Kidney (tissue), 13 donors: ENCODE measurements at regions not wholly inside any gene's neighbourhood (a gene's known extent, or its start where the extent isn't known, plus 50 kb on each side); places are given as distances from the start of the nearest gene placed in this dataset.
A peak's percentile ranks its signal among the peaks of the same experiment; 100 is the strongest.

Source experiments
- DNase-seq, 5 donors: peaks; one replicate each; pipeline ENCODE4 v3.0.0-alpha.2; 2013 to 2020
- FAIRE-seq: peaks from 2 replicates; lab custom pipeline; 2012; peaks lifted over from hg19 to GRCh38; lab: Jason Lieb, UNC
- H3K27ac ChIP-seq, 2 donors: one replicate each; pipeline ENCODE4 v1.7.0; 2013; ENCODE audit warnings: low read depth in 2 of 2, low read length in 2 of 2, inconsistent platforms in 1 of 2
- H3K27me3 ChIP-seq: one replicate; pipeline ENCODE4 v1.7.1; 2013; ENCODE audit warnings: low read length, inconsistent platforms; ENCODE audit not compliant: control insufficient read depth, insufficient read depth
- H3K36me3 ChIP-seq, 3 donors: one replicate each; pipeline versions ENCODE4 v1.7.0 to v1.7.1; 2013; ENCODE audit warnings: low read length in 3 of 3, control low read depth in 1 of 3, inconsistent platforms in 1 of 3; ENCODE audit not compliant: insufficient read depth in 3 of 3, control insufficient read depth in 2 of 3
- H3K4me1 ChIP-seq, 3 donors: one replicate each; pipeline versions ENCODE4 v1.7.0 to v1.7.1; 2013; ENCODE audit warnings: low read length in 3 of 3, inconsistent platforms in 1 of 3, low read depth in 1 of 3; ENCODE audit not compliant: control insufficient read depth in 2 of 3, insufficient read depth in 2 of 3
- H3K4me3 ChIP-seq, 3 donors: one replicate each; pipeline versions ENCODE4 v1.7.0 to v1.8.1; 2013; ENCODE audit warnings: low read length in 3 of 3, control low read depth in 1 of 3, inconsistent platforms in 1 of 3
- H3K9ac ChIP-seq, 3 donors: one replicate each; pipeline versions ENCODE4 v1.7.0 to v1.7.1; 2013; ENCODE audit warnings: low read length in 3 of 3, control low read depth in 1 of 3, inconsistent platforms in 1 of 3
- H3K9me3 ChIP-seq, 3 donors: one replicate each; pipeline versions ENCODE4 v1.7.0 to v1.7.1; 2013; ENCODE audit warnings: low read length in 3 of 3, control low read depth in 1 of 3, inconsistent platforms in 1 of 3; ENCODE audit not compliant: control insufficient read depth in 2 of 3, insufficient read depth in 1 of 3
- CTCF ChIP-seq: IDR thresholded peaks from 3 replicates; pipeline ENCODE4 v1.5.1; 2012; ENCODE audit warnings: mild to moderate bottlenecking, moderate library complexity, borderline replicate concordance; ENCODE audit not compliant: insufficient read depth; ENCODE audit errors: extremely low read depth
- intact Hi-C: fragments of 100-400 bp; cut with DNase I; formaldehyde crosslinking; loops from one replicate; pipeline ENCODE4 v1.11.1; 2022
- donor health status: control.
- donor health status: control.
- donor health status: control.
- donor health status: control.
- donor health status: control.
- donor health status: DM: yes; HTN: yes; CAD: no.
- donor health status: Normal renal cell carcinoma (clear cell type).

DNA sequence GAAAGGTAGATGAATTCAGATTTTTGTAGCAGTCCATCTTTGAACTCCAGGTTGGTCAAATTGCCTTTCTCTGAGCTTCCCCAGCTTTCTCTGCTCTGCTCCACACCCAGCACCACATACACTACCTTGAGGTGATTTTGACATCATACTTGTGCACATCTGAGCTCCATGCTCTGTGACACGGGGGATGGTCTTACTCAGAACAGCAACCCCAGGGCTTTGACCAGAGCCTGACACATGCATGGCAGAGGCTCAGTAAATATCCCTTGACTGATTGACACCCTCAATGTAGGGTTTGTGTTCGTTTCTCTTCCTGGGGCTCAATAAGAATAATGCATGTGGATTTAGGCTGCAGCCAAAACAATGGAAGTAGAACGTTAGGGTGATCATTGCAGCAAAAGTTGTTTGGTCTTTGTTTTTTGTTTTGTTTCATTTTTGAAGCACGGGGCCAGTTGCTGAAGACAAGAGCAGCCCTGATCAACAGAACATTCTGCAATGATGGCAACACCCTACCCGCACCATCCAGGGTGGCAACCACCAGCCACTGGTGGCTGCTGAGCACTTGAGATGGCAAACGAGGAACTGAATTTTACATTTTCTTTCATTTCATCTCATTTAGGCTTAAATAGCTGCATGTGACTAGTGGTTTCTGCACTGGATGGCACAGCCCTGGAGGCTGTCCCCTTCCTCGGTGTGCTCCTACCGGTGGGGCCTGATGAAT lies 224.8 kb upstream of the TNRC6C start:
- Histone ChIP-seq H3K27me3 (no peaks in the 10 kb centered on the region), H3K4me3 (no peak overlapping the region), H3K27ac (peak overlapping the region in 1 of 2 donors; percentile 60), H3K4me1 (peaks cover 0 to 14% (median 14%) of the 10 kb centered on the region in 3 donors), H3K9ac (no peak overlapping the region), H3K9me3 (peaks cover 0 to 12% (median 6%) of the 10 kb centered on the region in 3 donors), H3K36me3 (no peaks in the 10 kb centered on the region)
- no peak for FAIRE-seq
- no peak for TF ChIP-seq CTCF
- no peak for DNase-seq
- intact Hi-C loops: no loop called here

DNA sequence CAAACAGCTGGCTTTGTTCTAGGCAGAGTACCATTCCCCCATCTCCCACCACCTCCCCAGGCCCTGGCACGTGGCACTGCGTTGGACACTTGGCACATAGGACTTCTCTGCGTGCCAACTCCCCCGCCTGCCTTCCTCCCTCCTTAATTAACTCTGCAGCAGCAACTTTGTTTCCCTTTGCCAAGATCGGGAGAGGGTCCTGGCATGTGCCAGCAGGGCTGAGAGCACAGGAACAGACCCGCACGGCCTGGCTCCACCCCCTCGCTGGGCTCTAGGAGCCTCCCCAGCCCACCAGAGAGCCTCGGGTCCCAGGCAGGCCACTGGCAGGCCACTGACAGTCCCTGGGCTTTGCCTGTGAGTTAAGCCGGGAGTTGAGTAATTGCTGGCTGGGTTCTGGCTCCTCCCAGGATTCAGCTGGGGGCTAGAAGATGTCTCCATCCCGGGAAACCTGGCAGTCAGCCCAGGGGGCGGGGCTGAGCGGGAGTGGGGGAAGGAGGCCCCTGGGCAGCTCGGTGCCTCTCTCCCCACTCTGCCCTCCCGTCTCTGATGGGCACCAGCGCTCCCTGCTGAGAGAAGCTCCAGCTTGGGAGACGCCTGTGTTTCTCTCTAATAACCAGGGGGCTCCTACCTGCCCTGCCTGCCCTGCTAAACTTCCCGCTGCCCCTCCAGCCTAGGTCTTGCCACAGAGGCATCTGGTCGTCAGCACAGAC lies 224.0 kb upstream of the TNRC6C start:
- FAIRE-seq (no peak), DNase-seq (peak; percentile 86 to 94 (median 91))
- Histone ChIP-seq H3K4me1 (peaks cover 0 to 16% (median 14%) of the 10 kb centered on the region in 3 donors), H3K27ac (peak overlapping the region; percentile 51 to 60), H3K9me3 (peaks cover 0 to 12% (median 6%) of the 10 kb centered on the region in 3 donors), H3K36me3 (no peaks in the 10 kb centered on the region), H3K4me3 (no peak overlapping the region), H3K27me3 (no peaks in the 10 kb centered on the region), H3K9ac (peak overlapping the region in 1 of 3 donors; percentile 5)
- no peak for TF ChIP-seq CTCF
- intact Hi-C loops: no loop called here

- H3K36me3 ChIP-seq: no peaks in the 10 kb centered on the region
- intact Hi-C loops: no loop called here
- TF ChIP-seq CTCF: no peak
- FAIRE-seq (no peak), DNase-seq (peak in 3 of 5 donors; percentile 49 to 71 (median 68))
- H3K4me1 ChIP-seq: peaks cover 0 to 16% (median 14%) of the 10 kb centered on the region in 3 donors
- H3K27ac ChIP-seq: peak overlapping the region; percentile 17 to 51
- H3K9ac ChIP-seq: no peak overlapping the region
- H3K4me3 ChIP-seq: no peak overlapping the region
- no peaks in the 10 kb centered on the region for H3K27me3 ChIP-seq
- H3K9me3 ChIP-seq: peaks cover 0 to 12% (median 6%) of the 10 kb centered on the region in 3 donors
Measured at GRCh38 chr17:77735081-77735565, 223.4 kb upstream of the TNRC6C start.
